H1 (cell line): ENCODE measurements at regions not wholly inside any gene's neighbourhood (a gene's known extent, or its start where the extent isn't known, plus 50 kb on each side); places are given as distances from the start of the nearest gene placed in this dataset.

ENCODE experiments used
- CTCF ChIA-PET: fragments of 300-600 bp; sonication (Branson Sonifier 250); formaldehyde crosslinking; loops from one replicate; lab custom pipeline; 2021; ENCODE audit not compliant: partially characterized antibody; lab: Charles Lee
- POLR2A ChIA-PET: fragments of 300-600 bp; sonication (Branson Sonifier 250); formaldehyde crosslinking; loops from one replicate; lab custom pipeline; 2021; ENCODE audit warnings: inconsistent platforms; ENCODE audit not compliant: partially characterized antibody; lab: Charles Lee
- DNase-seq, 2 experiments: peaks; one replicate each; pipeline versions ENCODE4 v3.0.0 to v3.0.0-alpha.2; 2010 to 2022; ENCODE audit warnings: low spot score in 2 of 2, low read depth in 1 of 2, mixed read lengths in 1 of 2
- FAIRE-seq: peaks from 2 replicates; lab custom pipeline; 2011; peaks lifted over from hg19 to GRCh38; lab: Jason Lieb, UNC
- H2AFZ ChIP-seq: 2 replicates; pipeline ENCODE4 v1.8.1; 2012; ENCODE audit warnings: low read length, inconsistent platforms
- H2AK5ac ChIP-seq: 2 replicates; pipeline ENCODE4 v1.6.1; 2013; ENCODE audit warnings: low read depth, low read length
- H2BK120ac ChIP-seq: replicated peaks from 2 replicates; pipeline ENCODE3; 2013; ENCODE audit warnings: low read depth, low read length, inconsistent platforms
- H2BK12ac ChIP-seq: 2 replicates; pipeline ENCODE4 v1.6.1; 2013; ENCODE audit warnings: low read depth, low read length
- H2BK15ac ChIP-seq: 2 replicates; pipeline ENCODE4 v1.6.1; 2013; ENCODE audit warnings: low read length
- H2BK20ac ChIP-seq: 2 replicates; pipeline ENCODE4 v1.6.1; 2013; ENCODE audit warnings: low read length
- H2BK5ac ChIP-seq: 2 replicates; pipeline ENCODE4 v1.6.1; 2013; ENCODE audit warnings: low read depth, low read length
- H3K14ac ChIP-seq: 2 replicates; pipeline ENCODE4 v1.6.1; 2013; ENCODE audit warnings: inconsistent platforms; ENCODE audit not compliant: insufficient read length
- H3K18ac ChIP-seq: 2 replicates; pipeline ENCODE4 v1.6.1; 2013; ENCODE audit warnings: low read length; ENCODE audit errors: extremely low read depth
- H3K23ac ChIP-seq: 2 replicates; pipeline ENCODE4 v1.6.1; 2013; ENCODE audit warnings: inconsistent platforms; ENCODE audit not compliant: insufficient read length
- H3K23me2 ChIP-seq: 2 replicates; pipeline ENCODE4 v1.6.1; 2013; ENCODE audit warnings: low read depth, low read length
- H3K27ac ChIP-seq: 2 replicates; pipeline ENCODE4 v1.6.1; 2011; ENCODE audit warnings: low read depth, low read length, inconsistent platforms
- H3K27me3 ChIP-seq, 4 experiments: replicated peaks in 1 of 4; 1 replicate in 1 of 4; 2 replicates in 3 of 4; pipeline versions ENCODE4 v1.6.1 to v1.8.1; 2011 to 2013; ENCODE audit warnings: low read length in 3 of 4, mild to moderate bottlenecking in 3 of 4, inconsistent platforms in 2 of 4, mixed read lengths in 2 of 4, moderate library complexity in 1 of 4; ENCODE audit not compliant: control insufficient read depth in 3 of 4, insufficient read depth in 3 of 4; ENCODE audit errors: extremely low read depth in 1 of 4
- H3K36me3 ChIP-seq, 4 experiments: 2 replicates each; pipeline versions ENCODE4 v1.6.1 to v1.8.1; 2011 to 2013; ENCODE audit warnings: mild to moderate bottlenecking in 4 of 4, low read length in 3 of 4, moderate library complexity in 2 of 4, control low read depth in 1 of 4, inconsistent platforms in 1 of 4; ENCODE audit not compliant: insufficient read depth in 4 of 4, control insufficient read depth in 2 of 4
- H3K4ac ChIP-seq: replicated peaks from 2 replicates; pipeline ENCODE3; 2013; ENCODE audit warnings: low read length, low read depth, mixed read lengths, inconsistent platforms; ENCODE audit not compliant: insufficient read length
- H3K4me1 ChIP-seq, 4 experiments: replicated peaks in 1 of 4; 1 replicate in 1 of 4; 2 replicates in 3 of 4; pipeline versions ENCODE4 v1.6.1 to v1.8.1; 2011 to 2013; ENCODE audit warnings: low read length in 3 of 4, inconsistent platforms in 2 of 4, mixed read lengths in 1 of 4; ENCODE audit not compliant: insufficient read depth in 4 of 4, control insufficient read depth in 3 of 4
- H3K4me2 ChIP-seq, 2 experiments: 2 replicates each; pipeline versions ENCODE4 v1.6.1 to v1.8.1; 2011 to 2013; ENCODE audit warnings: low read depth in 2 of 2, low read length in 2 of 2, control low read depth in 1 of 2, inconsistent platforms in 1 of 2, mild to moderate bottlenecking in 1 of 2; ENCODE audit not compliant: insufficient read depth in 1 of 2
- H3K4me3 ChIP-seq, 4 experiments: fragments of 200-600, 300-600 bp in 1 of 4; sonication (generic), shearing (Covaris generic), sonication (Bioruptor Twin) in 1 of 4; 2 replicates each; pipeline versions ENCODE4 v1.5.1 to v1.8.1; 2011 to 2016; ENCODE audit warnings: low read length in 4 of 4, low read depth in 3 of 4, control low read depth in 2 of 4, inconsistent platforms in 2 of 4, mild to moderate bottlenecking in 2 of 4, mixed read lengths in 1 of 4, moderate library complexity in 1 of 4; ENCODE audit not compliant: insufficient read depth in 2 of 4; ENCODE audit errors: extremely low read depth in 1 of 4
- H3K56ac ChIP-seq: replicated peaks from 2 replicates; pipeline ENCODE3; 2013; ENCODE audit warnings: low read depth, mild to moderate bottlenecking, mixed read lengths, low read length, inconsistent platforms; ENCODE audit not compliant: insufficient read length
- H3K79me1 ChIP-seq: 2 replicates; pipeline ENCODE4 v1.6.1; 2013; ENCODE audit warnings: low read depth, low read length, control low read depth
- H3K79me2 ChIP-seq, 2 experiments: 2 replicates each; pipeline versions ENCODE4 v1.6.1 to v1.8.1; 2012 to 2013; ENCODE audit warnings: low read length in 2 of 2, mild to moderate bottlenecking in 2 of 2, inconsistent platforms in 1 of 2; ENCODE audit not compliant: insufficient read depth in 2 of 2, control insufficient read depth in 1 of 2
- H3K9ac ChIP-seq, 4 experiments: replicated peaks in 1 of 4; 1 replicate in 1 of 4; 2 replicates in 3 of 4; pipeline versions ENCODE4 v1.6.1 to v1.8.1; 2011 to 2013; ENCODE audit warnings: low read depth in 3 of 4, low read length in 3 of 4, control low read depth in 2 of 4, mild to moderate bottlenecking in 2 of 4, moderate library complexity in 2 of 4, inconsistent platforms in 1 of 4; ENCODE audit errors: extremely low read depth in 1 of 4
- H3K9me3 ChIP-seq, 2 experiments: 2 replicates each; pipeline versions ENCODE4 v1.6.1 to v1.8.1; 2012 to 2013; ENCODE audit warnings: mild to moderate bottlenecking in 2 of 2, moderate library complexity in 2 of 2, control low read depth in 1 of 2, inconsistent platforms in 1 of 2, low read depth in 1 of 2, low read length in 1 of 2, mixed read lengths in 1 of 2; ENCODE audit not compliant: insufficient read depth in 2 of 2
- H4K20me1 ChIP-seq, 2 experiments: replicated peaks in 1 of 2; 2 replicates each; pipeline versions ENCODE3 to v1.8.1; 2011 to 2013; ENCODE audit warnings: inconsistent platforms in 2 of 2, low read length in 2 of 2, mild to moderate bottlenecking in 1 of 2; ENCODE audit not compliant: insufficient read depth in 2 of 2, control insufficient read depth in 1 of 2
- H4K5ac ChIP-seq: 2 replicates; pipeline ENCODE4 v1.6.1; 2013; ENCODE audit warnings: low read length, low read depth, mixed read lengths, inconsistent platforms; ENCODE audit not compliant: insufficient read length
- H4K8ac ChIP-seq: 2 replicates; pipeline ENCODE4 v1.8.0; 2013; ENCODE audit warnings: mild to moderate bottlenecking, moderate library complexity, low read length, inconsistent platforms; ENCODE audit not compliant: insufficient read depth; ENCODE audit errors: extremely low read depth
- H4K91ac ChIP-seq: replicated peaks from 2 replicates; pipeline ENCODE3; 2013; ENCODE audit warnings: low read length, mixed read lengths, inconsistent platforms; ENCODE audit not compliant: insufficient read length
- RNF2 ChIP-seq: fragments of 200-900, 300-1000 bp; sonication (generic); IDR thresholded peaks from 2 replicates; pipeline ENCODE4 v1.7.1; 2016; ENCODE audit warnings: borderline replicate concordance, low read depth, mild to moderate bottlenecking, antibody characterized with exemption, low read length; ENCODE audit not compliant: poor library complexity, severe bottlenecking; ENCODE audit errors: missing control alignments
- SP1 ChIP-seq: IDR thresholded peaks from 2 replicates; pipeline ENCODE4 v1.6.1; 2011; ENCODE audit warnings: low read depth, low read length
- WGBS, 2 experiments: shearing (Covaris generic) in 1 of 2; methylation state at CpG; one replicate each; pipeline versions ENCODE4 v1.1.6 to v1.1.7; 2013 to 2015; ENCODE audit warnings: low lambda C conversion rate in 2 of 2, mixed read lengths in 2 of 2, inconsistent platforms in 1 of 2, low coverage in 1 of 2, missing lambda C conversion rate in 1 of 2; ENCODE audit not compliant: insufficient replicate concordance in 2 of 2, insufficient coverage in 1 of 2, insufficient read length in 1 of 2; ENCODE audit errors: extremely low coverage in 1 of 2, missing lambda C conversion rate in 1 of 2; 5-methylcytosine and 5-hydroxymethylcytosine counted together

DNA sequence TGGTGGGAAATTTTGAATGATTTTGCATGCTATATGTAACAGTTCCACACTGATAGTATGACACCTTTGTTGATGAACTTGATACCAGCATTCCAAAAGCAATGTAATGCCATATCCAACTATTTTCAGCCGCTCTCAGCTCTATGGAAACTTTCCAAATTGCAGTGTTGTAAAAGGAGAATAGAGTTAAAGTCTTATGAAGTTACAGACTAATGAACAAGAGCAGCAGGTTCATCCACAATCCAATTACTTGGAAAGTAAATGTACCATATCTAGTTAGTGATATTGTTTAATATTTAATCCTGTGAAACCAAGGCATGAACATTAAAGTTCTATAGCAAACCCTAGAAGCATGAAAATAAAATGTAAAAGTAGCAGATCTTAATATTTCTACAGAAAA, 418.2 kb downstream of the TUSC1 start:
- DNase-seq (no peak), FAIRE-seq (no peak)
- no peak overlapping the region for H3K4me2 ChIP-seq
- ChIA-PET POLR2A (no interaction called here), CTCF (no interaction called here)
- H2AFZ ChIP-seq = no peak overlapping the region
- H4K8ac ChIP-seq = no peak overlapping the region
- H3K79me2 ChIP-seq = no peaks in the 10 kb centered on the region
- no peak overlapping the region for H2BK5ac ChIP-seq
- no peak overlapping the region for H4K5ac ChIP-seq
- no peak overlapping the region for H3K23ac ChIP-seq
- H3K27ac ChIP-seq = no peak overlapping the region
- H3K27me3 ChIP-seq = no peaks in the 10 kb centered on the region
- no peaks in the 10 kb centered on the region for H3K79me1 ChIP-seq
- no peak overlapping the region for H2BK12ac ChIP-seq
- H2BK20ac ChIP-seq = no peak overlapping the region
- no peak overlapping the region for H3K56ac ChIP-seq
- no peak overlapping the region for H3K18ac ChIP-seq
- H3K36me3 ChIP-seq = no peaks in the 10 kb centered on the region
- no peak overlapping the region for H2BK120ac ChIP-seq
- H2BK15ac ChIP-seq = no peak overlapping the region
- no peaks in the 10 kb centered on the region for H3K4me1 ChIP-seq
- 85% methylated on average over 1 of the region's 1 CpG; no CpG with 5 or more reads in 1 of the 2 experiments for WGBS, 2 experiments
- no peak overlapping the region for H3K4ac ChIP-seq
- TF ChIP-seq SP1 (no peak), RNF2 (no peak)
- no peaks in the 10 kb centered on the region for H3K23me2 ChIP-seq
- no peak overlapping the region for H3K9ac ChIP-seq
- H3K4me3 ChIP-seq = no peak overlapping the region
- H4K91ac ChIP-seq = no peak overlapping the region
- no peak overlapping the region for H2AK5ac ChIP-seq
- H3K9me3 ChIP-seq = no peaks in the 10 kb centered on the region
- H3K14ac ChIP-seq = no peak overlapping the region
- H4K20me1 ChIP-seq = no peaks in the 10 kb centered on the region
